Gastrocnemius medialis (tissue), 4 donors: ENCODE measurements at regions not wholly inside any gene's neighbourhood (a gene's known extent, or its start where the extent isn't known, plus 50 kb on each side); places are given as distances from the start of the nearest gene placed in this dataset.

ENCODE experiments used
- ATAC-seq, 2 donors: fragments of 150-250 bp; one replicate each; pipeline ENCODE4 v1.9.1; 2016
- DNase-seq, 2 donors: peaks; one replicate each; pipeline ENCODE4 v3.0.0-alpha.2; 2019
- H3K27ac ChIP-seq, 4 donors: fragments of 200-600 bp; sonication (generic); 1 replicate in 1 of 4; 2 replicates in 3 of 4; pipeline ENCODE4 v1.5.1; 2016 to 2018; ENCODE audit warnings: mild to moderate bottlenecking in 2 of 4, moderate library complexity in 1 of 4
- H3K27me3 ChIP-seq, 3 donors: fragments of 200-600 bp; sonication (generic) in 2 of 3; 1 replicate in 1 of 3; 2 replicates in 2 of 3; pipeline versions ENCODE4 v1.5.1 to v1.6.0; 2016 to 2019; ENCODE audit warnings: mild to moderate bottlenecking in 1 of 3, moderate library complexity in 1 of 3
- H3K36me3 ChIP-seq, 2 donors: fragments of 200-600 bp; sonication (generic) in 1 of 2; one replicate each; pipeline ENCODE4 v1.5.1; 2017 to 2018
- H3K4me1 ChIP-seq, 2 donors: fragments of 200-600 bp; sonication (generic) in 1 of 2; one replicate each; pipeline ENCODE4 v1.5.1; 2016 to 2017; ENCODE audit warnings: mild to moderate bottlenecking in 2 of 2
- H3K4me3 ChIP-seq, 4 donors: fragments of 200-600 bp; sonication (generic) in 3 of 4; 1 replicate in 1 of 4; 2 replicates in 3 of 4; pipeline ENCODE4 v1.5.1; 2016 to 2019; ENCODE audit warnings: mild to moderate bottlenecking in 2 of 4
- H3K9me3 ChIP-seq, 3 donors: fragments of 200-600 bp; sonication (generic) in 2 of 3; 1 replicate in 1 of 3; 2 replicates in 2 of 3; pipeline ENCODE4 v1.5.1; 2016 to 2019
- POLR2A ChIP-seq, 2 donors: fragments of 450-650 bp; IDR thresholded peaks; one replicate each; pipeline ENCODE4 v1.6.1; 2017; ENCODE audit warnings: antibody characterized with exemption in 2 of 2, mild to moderate bottlenecking in 2 of 2, moderate library complexity in 2 of 2
- in situ Hi-C, 4 donors: fragments of 200-750 bp; cut with MboI; loops; one replicate each; pipeline versions ENCODE4 v1.15.0 to v1.8.0; 2017; ENCODE audit warnings: low sequenced_read_pairs in 4 of 4
- intact Hi-C: fragments of 100-400 bp; cut with DNase I; formaldehyde crosslinking; loops from one replicate; pipeline ENCODE4 v1.15.1; 2023; ENCODE audit warnings: low total_unique reads
- TF ChIP-seq, protein P1 (sequence below), 5 experiments: fragments of 450-650 bp in 3 of 5; fragments of 200-600 bp in 2 of 5; sonication (generic) in 2 of 5; IDR thresholded peaks in 4 of 5; conservative IDR thresholded peaks in 1 of 5; 1 replicate in 4 of 5; 2 replicates in 1 of 5; pipeline ENCODE4 v1.5.1; 2016 to 2019; ENCODE audit warnings: antibody characterized with exemption in 5 of 5, mild to moderate bottlenecking in 3 of 5, moderate library complexity in 3 of 5

DNA sequence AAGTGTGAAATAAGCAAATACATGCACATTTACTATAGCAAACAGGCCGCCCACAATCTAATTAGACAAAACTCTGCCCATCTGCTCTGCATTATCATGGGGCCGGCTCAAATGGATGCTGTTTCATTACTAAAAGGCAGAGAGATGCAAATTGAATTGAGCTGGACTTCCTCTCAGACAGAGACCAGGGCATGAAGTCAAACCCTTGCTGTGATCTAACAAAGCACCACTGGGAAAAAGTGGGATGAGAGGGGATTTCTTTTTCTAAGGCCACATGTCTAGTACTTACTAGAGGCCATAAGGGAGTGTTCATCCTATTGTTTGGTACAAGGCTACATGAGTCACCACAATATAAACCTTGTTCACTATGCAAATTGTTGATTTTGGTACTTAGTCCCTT lies 614.7 kb downstream of the ISL1 start:
- TF ChIP-seq POLR2A (IDR thresholded peaks at IDR 0.05), result no peak
- TF ChIP-seq, protein P1, sequence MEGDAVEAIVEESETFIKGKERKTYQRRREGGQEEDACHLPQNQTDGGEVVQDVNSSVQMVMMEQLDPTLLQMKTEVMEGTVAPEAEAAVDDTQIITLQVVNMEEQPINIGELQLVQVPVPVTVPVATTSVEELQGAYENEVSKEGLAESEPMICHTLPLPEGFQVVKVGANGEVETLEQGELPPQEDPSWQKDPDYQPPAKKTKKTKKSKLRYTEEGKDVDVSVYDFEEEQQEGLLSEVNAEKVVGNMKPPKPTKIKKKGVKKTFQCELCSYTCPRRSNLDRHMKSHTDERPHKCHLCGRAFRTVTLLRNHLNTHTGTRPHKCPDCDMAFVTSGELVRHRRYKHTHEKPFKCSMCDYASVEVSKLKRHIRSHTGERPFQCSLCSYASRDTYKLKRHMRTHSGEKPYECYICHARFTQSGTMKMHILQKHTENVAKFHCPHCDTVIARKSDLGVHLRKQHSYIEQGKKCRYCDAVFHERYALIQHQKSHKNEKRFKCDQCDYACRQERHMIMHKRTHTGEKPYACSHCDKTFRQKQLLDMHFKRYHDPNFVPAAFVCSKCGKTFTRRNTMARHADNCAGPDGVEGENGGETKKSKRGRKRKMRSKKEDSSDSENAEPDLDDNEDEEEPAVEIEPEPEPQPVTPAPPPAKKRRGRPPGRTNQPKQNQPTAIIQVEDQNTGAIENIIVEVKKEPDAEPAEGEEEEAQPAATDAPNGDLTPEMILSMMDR (IDR thresholded peaks at IDR 0.05 in 4 of 5, conservative IDR thresholded peaks at IDR 0.05 in 1 of 5), result no peak
- intact Hi-C loops, result no loop called here
- Histone ChIP-seq H3K4me3 (no peak overlapping the region), H3K27me3 (no peaks in the 10 kb centered on the region), H3K27ac (no peak overlapping the region), H3K4me1 (no peaks in the 10 kb centered on the region), H3K36me3 (no peaks in the 10 kb centered on the region), H3K9me3 (no peaks in the 10 kb centered on the region)
- DNase-seq (no peak), ATAC-seq (no peak)
- in situ Hi-C loops, result loop anchor here in 1 of 4 donors (25.0 kb wide), 1 partner anchor 1036 kb away; no protein-coding TSS in a partner anchor

GRCh38 chr5:52007230-52007858 lies 624.1 kb downstream of the ISL1 start:
- no peaks in the 10 kb centered on the region for H3K4me1 ChIP-seq
- no peak for ATAC-seq
- H3K27me3 ChIP-seq, result no peaks in the 10 kb centered on the region
- no peak for TF ChIP-seq POLR2A (IDR thresholded peaks at IDR 0.05)
- TF ChIP-seq, protein P1 (IDR thresholded peaks at IDR 0.05 in 4 of 5, conservative IDR thresholded peaks at IDR 0.05 in 1 of 5), result peak in 1 of 5 experiments; percentile 15
- intact Hi-C loops, result no loop called here
- no peaks in the 10 kb centered on the region for H3K36me3 ChIP-seq
- H3K27ac ChIP-seq, result no peak overlapping the region
- H3K9me3 ChIP-seq, result no peaks in the 10 kb centered on the region
- no peak overlapping the region for H3K4me3 ChIP-seq
- in situ Hi-C loops, result no loop called here
- DNase-seq, result no peak

DNA sequence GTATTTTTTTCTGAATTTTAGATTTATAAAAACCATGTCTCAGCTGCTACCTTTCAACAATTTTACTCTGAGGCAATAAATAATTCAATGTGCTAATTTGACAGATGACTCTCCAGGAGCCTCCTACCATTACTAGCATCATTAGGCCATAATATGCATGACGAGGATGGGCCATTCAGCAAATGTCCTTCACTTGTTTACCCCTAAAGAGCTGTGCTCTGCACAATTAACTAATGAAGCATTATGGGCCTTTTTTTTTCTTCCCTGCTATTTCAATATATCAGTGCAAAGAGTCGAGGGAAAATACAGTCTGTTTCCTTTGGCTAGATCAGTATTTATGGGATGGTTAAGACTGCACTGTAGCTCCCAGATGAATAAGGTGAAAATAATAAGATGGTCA lies 627.2 kb downstream of the ISL1 start:
- no peaks in the 10 kb centered on the region for H3K4me1 ChIP-seq
- no peaks in the 10 kb centered on the region for H3K9me3 ChIP-seq
- H3K4me3 ChIP-seq, result no peak overlapping the region
- in situ Hi-C loops, result no loop called here
- H3K36me3 ChIP-seq, result no peaks in the 10 kb centered on the region
- TF ChIP-seq POLR2A (IDR thresholded peaks at IDR 0.05), result no peak
- TF ChIP-seq, protein P1 (IDR thresholded peaks at IDR 0.05 in 4 of 5, conservative IDR thresholded peaks at IDR 0.05 in 1 of 5), result no peak
- no peaks in the 10 kb centered on the region for H3K27me3 ChIP-seq
- ATAC-seq (no peak), DNase-seq (no peak)
- H3K27ac ChIP-seq, result no peak overlapping the region
- intact Hi-C loops, result no loop called here

- H3K9me3 ChIP-seq, result no peaks in the 10 kb centered on the region
- DNase-seq, result no peak
- intact Hi-C loops (no loop called here), in situ Hi-C loops (no loop called here)
- H3K36me3 ChIP-seq, result no peaks in the 10 kb centered on the region
- H3K4me3 ChIP-seq, result no peak overlapping the region
- H3K27me3 ChIP-seq, result no peaks in the 10 kb centered on the region
- no peak overlapping the region for H3K27ac ChIP-seq
- no peaks in the 10 kb centered on the region for H3K4me1 ChIP-seq
- ATAC-seq, result no peak
- TF ChIP-seq POLR2A (IDR thresholded peaks at IDR 0.05), result no peak
- TF ChIP-seq, protein P1 (IDR thresholded peaks at IDR 0.05 in 4 of 5, conservative IDR thresholded peaks at IDR 0.05 in 1 of 5), result no peak
Measured at GRCh38 chr5:52013523-52013922, 630.3 kb downstream of the ISL1 start.

DNA sequence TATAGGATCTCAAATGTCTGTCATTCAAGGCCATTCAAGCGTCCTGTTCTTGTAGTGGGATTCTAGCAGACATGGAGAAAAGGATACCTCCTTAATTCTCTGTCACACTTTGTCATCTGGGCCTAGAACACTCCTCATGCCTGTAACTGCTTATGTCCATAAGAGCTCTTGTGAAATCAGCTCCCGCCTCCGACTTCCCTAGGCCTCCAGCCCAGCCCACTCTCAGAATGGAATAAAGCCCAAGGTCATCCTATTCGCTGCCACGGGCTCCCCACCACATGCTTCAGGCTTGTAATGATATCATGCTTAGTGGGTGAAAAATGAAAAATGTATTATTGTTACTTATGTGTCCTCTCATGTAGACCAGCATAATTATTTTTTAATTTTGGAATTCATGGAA lies 632.5 kb downstream of the ISL1 start:
- DNase-seq (no peak), ATAC-seq (no peak)
- Histone ChIP-seq H3K4me3 (no peak overlapping the region), H3K27ac (no peak overlapping the region), H3K4me1 (no peaks in the 10 kb centered on the region), H3K9me3 (no peaks in the 10 kb centered on the region), H3K27me3 (no peaks in the 10 kb centered on the region), H3K36me3 (no peaks in the 10 kb centered on the region)
- TF ChIP-seq, protein P1 (IDR thresholded peaks at IDR 0.05 in 4 of 5, conservative IDR thresholded peaks at IDR 0.05 in 1 of 5), result no peak
- TF ChIP-seq POLR2A (IDR thresholded peaks at IDR 0.05), result no peak
- in situ Hi-C loops, result no loop called here
- intact Hi-C loops, result no loop called here
